Astrocyte of the cerebellum (primary cell): ENCODE measurements at regions not wholly inside any gene's neighbourhood (a gene's known extent, or its start where the extent isn't known, plus 50 kb on each side); places are given as distances from the start of the nearest gene placed in this dataset.

Source experiments
- DNase-seq: peaks from one replicate; pipeline ENCODE4 v3.0.0-alpha.2; 2011; ENCODE audit warnings: low read depth
- H3K4me3 ChIP-seq: 2 replicates; pipeline ENCODE4 v1.5.1; 2011; ENCODE audit warnings: mild to moderate bottlenecking, low read depth, low read length, moderate library complexity
- CTCF ChIP-seq: IDR thresholded peaks from 2 replicates; pipeline ENCODE4 v1.5.1; 2012; ENCODE audit warnings: low read length, low read depth, moderate library complexity, mild to moderate bottlenecking; ENCODE audit errors: missing control alignments
- in situ Hi-C: cut with HindIII; loops from 2 replicates; pipeline ENCODE4 v1.10.0; 2017; ENCODE audit warnings: low sequenced_read_pairs

- H3K4me3 ChIP-seq = no peak overlapping the region
- in situ Hi-C loops = no loop called here
- DNase-seq = no peak
- no peak for TF ChIP-seq CTCF
Measured at GRCh38 chr2:8271461-8271860, 410.4 kb upstream of the ID2 start.

- H3K4me3 ChIP-seq = no peak overlapping the region
- no peak for DNase-seq
Measured at GRCh38 chr2:8276026-8276425, 405.8 kb upstream of the ID2 start.

GRCh38 chr2:8277921-8278571 lies 403.8 kb upstream of the ID2 start:
- TF ChIP-seq CTCF = no peak
- in situ Hi-C loops = no loop called here
- DNase-seq = no peak
- no peak overlapping the region for H3K4me3 ChIP-seq

More at GRCh38 chr2:8276026-8276425, 405.8 kb upstream of the ID2 start:
- TF ChIP-seq CTCF = no peak
- in situ Hi-C loops = no loop called here

GRCh38 chr2:8278709-8279354 lies 403.0 kb upstream of the ID2 start:
- no peak for DNase-seq
- TF ChIP-seq CTCF = no peak
- in situ Hi-C loops = no loop called here

GRCh38 chr2:8279506-8279905 lies 402.4 kb upstream of the ID2 start:
- in situ Hi-C loops = no loop called here
- DNase-seq = no peak
- no peak for TF ChIP-seq CTCF
- no peak overlapping the region for H3K4me3 ChIP-seq

More at GRCh38 chr2:8278709-8279354, 403.0 kb upstream of the ID2 start:
- no peak overlapping the region for H3K4me3 ChIP-seq

GRCh38 chr2:8281234-8281633 lies 400.6 kb upstream of the ID2 start:
- in situ Hi-C loops = no loop called here
- no peak for DNase-seq
- H3K4me3 ChIP-seq = no peak overlapping the region
- TF ChIP-seq CTCF = no peak
